NCI-H748 (cell line): ENCODE measurements at regions not wholly inside any gene's neighbourhood (a gene's known extent, or its start where the extent isn't known, plus 50 kb on each side); places are given as distances from the start of the nearest gene placed in this dataset.

ENCODE experiments used
- DNase-seq: peaks from one replicate; lab custom pipeline; 2025; ENCODE audit not compliant: unreplicated experiment; lab: John Stamatoyannopoulos, UW

DNA sequence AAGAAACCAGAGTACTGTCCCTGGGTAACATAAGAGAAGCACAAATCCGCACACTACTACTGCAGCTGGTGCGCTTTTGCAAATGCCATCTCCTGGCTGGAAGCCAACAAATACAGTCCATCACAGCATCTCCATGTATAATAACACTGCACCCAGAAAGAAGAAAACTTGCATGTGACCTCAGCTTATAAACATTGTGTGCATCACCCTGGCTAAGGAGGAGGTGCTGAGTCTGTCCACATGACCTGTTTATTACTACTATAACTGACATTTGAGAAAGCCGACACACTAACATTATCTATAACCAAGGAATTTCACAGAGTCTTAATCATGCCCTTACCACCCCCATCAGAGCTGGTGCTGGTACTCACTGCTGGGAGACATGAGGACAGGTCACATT, 516.8 kb downstream of the CFAP47 start:
- DNase-seq, result no peak

DNA sequence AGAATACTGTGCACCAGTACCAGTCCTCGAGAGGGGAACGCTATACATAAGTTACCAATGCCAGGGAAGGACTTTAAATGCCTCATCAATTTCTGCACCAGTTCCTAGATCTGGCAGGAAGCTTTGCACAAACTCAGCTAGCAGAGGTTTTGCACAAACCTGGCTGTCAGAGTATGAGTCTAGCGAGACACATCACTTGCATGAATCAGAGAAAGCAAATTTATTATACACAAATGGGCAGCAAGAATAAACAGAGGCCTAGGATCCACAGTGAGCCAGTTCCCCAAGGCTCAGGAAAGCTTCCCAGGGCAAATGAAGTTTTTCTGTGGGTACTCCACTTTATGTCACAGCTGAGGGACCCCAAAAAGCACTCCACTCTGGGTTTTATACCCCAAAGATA, 523.5 kb downstream of the CFAP47 start:
- no peak for DNase-seq

DNA sequence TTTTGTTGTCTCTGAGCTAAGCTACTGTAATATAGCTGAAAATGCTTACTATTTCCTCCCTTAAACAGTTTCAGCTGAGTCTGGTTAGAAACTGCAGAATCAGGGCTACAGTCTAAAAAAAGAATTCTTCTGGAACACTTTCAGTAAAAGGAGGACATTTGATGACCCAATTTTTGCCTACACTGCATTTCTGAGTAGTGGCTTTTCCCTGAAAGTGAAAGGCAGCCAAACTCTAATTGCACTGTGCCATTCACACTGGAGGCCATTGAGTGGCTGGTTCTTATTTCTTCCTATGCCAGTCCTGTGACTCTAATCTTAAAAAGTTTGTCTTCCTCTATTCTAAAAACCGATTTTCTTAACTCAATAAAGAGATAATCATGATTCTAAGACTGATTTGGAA, 526.0 kb downstream of the CFAP47 start:
- DNase-seq, result no peak

DNA sequence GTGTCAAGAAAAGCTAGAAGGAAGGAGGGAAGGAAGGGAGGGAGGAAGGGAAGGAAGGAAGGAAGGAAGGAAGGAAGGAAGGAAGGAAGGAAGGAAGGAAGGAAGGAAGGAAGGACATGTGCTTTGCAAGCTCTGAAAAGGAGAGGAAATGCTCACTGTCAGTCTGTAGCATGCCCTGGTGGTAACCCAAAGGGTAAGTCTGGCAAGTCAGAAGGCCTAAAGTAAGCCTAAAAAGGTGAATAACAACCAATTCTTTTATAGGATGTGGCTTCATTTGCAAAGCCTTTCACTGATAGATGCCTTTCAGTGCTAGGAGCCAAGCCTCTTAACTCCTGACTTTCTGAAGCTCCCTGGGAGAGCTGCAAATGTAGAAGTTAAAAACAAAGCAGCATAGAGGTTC, 542.6 kb downstream of the CFAP47 start:
- DNase-seq, result no peak

DNA sequence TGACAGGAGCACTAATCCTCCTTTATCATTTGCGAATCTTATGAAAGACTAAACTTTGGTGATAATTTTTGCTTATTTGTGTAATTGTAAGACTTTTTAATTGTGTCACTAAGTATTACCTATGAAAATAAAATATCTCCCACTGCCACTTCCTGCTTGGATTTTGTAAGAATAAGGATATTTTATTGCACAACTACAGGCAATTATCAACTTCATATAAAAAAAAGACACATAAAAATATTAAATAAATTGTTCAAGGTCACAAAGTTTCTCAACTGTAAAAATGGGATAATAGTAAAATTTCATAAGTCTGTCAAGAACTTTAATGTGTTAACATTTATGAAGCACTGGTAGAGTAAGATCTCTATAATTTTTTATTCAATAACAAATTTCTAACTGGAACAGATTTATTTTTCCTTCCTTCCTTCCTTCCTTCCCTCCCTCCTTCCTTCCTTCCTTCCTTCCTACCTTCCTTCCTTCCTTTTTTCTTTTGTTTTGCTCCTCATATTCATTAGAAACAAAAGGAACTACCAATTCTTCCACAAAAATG, 527.6 kb upstream of the FAM47C start:
- no peak for DNase-seq

DNA sequence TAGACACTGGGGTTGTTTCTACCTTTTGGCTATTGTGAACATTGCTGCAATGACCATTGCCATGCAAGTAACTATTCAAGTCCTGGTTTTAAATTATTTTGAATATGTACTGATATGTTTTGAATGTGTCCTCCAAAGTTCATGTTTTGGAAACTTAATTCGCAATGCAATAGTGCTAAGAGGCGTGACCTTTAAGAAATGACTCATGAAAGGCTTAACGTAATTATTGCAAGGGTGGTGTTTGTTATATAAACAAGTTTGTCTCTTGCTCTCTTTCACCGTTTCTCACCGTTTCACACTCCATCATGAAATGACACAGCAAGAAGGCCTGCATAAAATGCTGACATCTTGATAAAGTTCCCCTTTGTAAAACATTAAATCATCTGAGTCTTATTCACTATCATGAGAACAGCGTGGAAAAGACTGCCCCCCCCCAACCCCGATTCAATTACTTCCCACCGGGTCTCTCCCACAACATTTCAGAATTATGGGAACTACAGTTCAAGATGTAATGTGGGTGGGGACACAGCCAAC, 506.9 kb upstream of the FAM47C start:
- DNase-seq, result no peak

DNA sequence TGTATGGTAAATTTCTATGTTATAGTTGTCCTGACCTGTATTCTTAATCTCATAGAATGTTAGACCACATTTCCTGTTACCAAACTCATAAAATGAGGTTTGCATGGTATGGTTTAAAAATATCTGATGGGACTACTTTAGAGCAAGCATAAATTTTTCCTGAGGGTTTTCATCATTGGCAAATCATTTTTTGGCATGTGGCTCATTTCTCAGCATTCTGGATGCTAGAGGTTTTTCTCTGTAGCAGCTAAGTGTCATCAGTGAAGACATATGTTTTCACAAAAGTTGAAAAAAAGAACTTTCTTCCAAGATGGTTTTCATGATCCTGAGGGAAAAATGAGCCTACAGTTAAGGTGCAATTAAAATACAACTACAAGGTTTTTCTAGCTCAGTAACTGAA, 503.5 kb upstream of the FAM47C start:
- DNase-seq, result no peak

DNA sequence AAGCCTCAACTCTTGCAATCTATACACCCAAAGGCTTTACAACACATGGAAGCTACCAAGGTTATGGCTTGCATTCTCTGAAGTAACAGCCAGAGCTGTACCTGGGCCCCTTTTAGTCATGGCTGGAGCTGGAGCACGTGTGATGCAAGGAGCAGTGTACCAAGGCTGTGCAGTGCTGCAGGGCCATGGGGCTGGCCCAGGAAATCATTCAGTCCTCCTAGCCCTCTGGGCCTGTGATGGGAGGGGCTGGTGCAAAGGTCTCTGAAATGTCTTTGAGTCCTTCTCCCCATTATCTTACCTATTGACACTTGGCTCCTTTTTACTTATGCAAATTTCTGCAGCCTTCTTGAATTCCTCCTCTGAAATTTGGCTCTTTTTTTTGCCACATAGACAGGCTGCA, 500.1 kb upstream of the FAM47C start:
- DNase-seq, result no peak

DNA sequence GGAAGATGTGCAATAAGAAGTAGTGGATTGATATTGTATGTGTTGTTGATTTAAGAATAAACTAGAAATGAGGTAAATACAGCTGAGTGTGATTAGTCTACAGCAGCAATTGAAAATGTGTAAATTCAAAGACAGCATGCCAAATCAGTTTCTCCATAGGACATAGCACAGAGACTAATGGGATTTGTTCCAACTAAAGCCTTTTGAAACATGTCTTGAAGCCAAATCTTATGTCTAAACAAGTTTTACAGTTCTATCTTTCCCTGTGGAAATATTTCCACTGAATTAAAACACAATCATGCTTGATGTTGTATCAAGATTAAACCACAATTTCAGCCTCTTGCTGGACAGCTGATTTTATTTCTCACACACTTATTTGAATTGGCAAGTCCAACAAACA, 497.4 kb upstream of the FAM47C start:
- DNase-seq, result no peak

DNA sequence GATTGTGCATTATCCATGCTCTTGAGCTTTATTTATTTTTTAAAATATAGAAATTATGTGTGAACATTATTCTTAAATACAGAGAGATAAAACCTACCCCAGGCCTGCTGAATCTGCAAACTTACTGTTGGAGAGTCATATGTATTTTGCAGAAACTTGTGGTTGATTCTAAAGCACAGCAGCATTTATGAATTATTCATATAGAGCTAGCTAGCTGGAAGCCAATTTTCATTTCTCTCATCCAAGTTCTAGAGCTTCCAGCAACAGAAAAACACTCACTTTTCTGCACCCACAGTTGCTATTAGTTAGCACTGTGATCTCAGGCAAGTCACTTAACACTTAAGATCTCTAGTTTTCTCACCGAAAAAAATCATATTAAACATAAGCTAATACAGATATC, 479.5 kb upstream of the FAM47C start:
- no peak for DNase-seq

DNA sequence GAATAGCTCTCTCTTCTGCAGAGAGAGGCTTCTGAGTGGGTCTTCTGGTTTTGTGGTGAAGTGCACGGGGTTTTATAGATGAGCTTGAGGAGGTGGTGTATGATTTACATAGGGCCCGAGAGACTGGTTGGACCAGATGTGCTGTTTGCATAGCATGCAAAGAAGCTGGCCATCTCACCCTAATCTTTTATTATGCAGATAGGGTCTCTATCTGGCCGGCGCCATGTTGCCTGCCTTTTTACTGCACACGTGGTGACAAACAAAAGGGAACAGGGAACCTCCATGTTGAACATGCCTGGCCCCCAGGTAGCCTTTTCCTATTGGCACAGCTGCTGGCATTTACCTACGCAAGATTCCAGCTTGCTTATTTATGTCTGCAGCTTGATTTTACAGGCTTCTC, 473.3 kb upstream of the FAM47C start:
- peak; percentile 78 for DNase-seq

DNA sequence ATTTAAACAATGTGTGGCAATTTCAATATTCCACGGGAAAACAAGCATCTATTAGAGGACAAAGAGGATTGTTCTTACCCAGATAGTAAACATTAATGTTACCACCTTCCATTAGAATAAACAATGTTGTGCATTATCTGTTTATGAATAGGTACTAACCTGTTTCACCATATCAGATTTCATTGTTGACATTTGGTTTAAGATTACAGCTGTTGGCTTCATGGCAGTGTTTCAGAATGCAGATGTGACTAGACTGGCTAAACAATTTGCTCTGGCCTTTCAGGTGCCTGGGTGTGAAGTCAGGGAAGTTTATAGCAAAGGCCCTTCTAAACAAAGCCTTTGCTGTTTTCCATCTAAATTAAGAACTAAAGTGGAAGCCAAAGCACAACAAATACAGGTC, 464.7 kb upstream of the FAM47C start:
- DNase-seq, result peak; percentile 62

DNA sequence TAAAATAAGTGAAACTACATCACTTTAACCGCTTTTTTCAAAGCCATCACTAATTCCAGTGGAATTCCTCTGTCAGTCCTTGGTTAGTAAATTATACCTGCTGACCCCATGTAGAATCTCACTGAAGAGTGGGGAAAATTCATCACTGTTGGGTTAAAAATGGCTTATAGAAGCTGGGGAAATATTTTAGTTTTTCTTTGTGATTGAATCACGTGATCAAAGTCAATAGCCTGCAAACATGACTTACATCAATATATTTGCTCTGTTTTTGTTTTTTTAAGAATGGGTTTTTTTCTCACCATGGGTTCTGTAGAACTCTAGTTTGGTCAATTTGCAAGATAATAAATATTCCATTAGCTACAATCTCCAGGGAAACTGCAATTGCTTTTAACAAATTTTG, 445.2 kb upstream of the FAM47C start:
- no peak for DNase-seq

DNA sequence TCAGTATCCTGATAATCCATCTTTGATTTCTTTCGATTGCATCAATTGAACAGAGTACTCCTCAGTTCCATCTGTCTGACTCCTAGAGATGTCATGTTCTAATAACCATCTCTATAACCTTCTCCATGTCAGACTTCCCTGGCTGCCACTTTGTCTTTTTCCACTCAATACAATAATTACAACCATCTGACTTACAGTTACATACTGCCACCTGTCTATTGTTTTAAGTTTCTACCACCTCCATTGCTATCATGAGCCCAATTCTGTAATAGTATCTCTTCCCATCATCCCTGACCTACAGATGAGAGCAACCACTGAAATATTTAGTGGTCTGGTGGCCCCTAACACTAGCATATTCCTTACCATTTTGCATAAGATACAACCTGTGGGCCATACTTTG, 439.2 kb upstream of the FAM47C start:
- DNase-seq, result no peak

DNA sequence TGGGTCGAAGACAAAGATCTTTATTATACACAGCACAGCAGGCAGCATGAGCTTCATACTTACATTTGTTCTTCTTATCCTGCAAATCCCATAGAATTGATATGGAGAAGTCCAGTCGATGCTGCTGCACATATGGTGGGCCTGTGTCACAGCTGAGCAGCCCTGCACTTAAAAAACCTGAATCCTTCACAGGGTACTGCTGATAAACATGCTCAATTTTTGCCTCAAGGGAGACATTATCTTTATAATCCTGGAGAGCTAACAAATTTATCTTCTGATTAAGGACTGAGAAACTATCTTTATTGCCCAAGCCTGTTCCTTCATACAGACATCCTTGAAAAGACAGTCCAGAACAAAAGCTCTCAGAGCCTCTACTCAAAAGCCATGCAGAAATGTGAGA, 434.4 kb upstream of the FAM47C start:
- no peak for DNase-seq

DNA sequence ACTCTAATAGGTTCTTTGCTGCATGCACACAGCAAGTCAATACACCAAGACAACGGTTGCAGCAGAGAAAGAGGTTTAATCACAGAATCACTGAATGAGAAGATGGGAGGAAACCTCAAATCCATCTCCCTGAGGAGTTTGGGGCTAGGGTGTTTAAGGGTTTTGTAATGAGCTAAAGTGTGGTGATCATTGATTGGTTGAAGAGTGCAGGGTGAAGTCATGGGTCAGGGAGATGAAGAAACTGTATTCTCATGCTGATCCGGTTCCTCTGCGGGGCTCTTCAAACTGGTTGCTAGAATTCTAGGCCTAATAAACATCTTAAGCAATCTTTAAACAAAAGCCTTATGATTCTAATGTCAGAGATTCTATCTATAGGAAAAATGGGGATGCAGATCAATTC, 432.5 kb upstream of the FAM47C start:
- no peak for DNase-seq

DNA sequence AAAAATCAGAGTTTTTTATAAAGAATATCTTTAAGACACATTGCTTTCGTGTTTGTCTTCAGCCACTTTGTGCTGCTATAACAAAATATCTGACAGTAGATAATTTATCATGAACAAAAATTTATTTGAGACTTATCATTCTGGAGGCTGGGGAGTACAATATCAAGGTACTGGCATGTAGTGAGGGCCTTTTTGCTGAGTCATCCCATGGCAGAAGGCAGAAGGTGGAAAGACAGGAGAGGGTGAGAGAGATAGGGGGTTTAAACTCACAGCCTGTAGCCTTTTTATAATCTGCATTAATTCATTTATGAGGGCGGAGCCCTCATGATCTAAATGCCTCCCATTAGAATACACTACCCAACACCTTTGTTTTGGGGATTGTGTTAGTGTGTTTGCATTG, 431.2 kb upstream of the FAM47C start:
- no peak for DNase-seq

DNA sequence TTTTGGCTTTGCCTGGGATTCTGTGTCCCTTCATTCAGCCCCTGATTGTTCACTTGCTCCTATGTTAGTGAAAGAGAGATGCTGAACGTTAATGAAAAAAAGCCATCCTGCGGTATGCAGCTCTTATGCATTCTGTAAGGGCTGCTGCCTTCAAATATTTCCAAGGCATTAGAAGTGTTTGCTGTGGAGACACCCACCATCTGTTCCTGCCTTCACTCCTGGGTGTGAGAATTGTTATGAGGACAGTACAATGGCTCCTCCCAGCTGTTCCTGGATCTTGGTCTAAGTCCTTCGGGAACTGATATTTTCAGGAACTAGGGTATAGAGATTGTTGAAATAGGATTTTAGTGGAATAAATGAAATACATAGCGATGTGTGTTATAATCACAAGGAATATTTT, 427.1 kb upstream of the FAM47C start:
- no peak for DNase-seq

DNA sequence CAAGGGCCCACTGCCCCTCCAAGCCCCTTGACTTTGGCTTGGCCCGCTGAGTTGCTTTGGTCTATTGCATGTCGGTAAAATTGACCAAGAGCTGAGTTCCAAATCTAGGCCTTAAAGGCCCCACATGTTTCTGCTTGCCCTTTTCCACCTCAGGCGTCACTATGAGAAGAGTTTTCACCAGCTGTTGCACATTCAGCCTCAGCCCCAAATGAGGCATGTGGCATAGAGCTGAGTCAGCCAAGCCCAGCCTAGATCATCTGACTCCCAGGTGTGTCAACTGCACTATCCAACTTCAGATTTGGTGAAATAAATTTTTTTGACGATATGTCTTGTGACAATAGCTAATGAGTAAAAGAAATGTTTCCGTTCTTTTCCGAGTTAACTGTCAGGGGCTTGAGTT, 424.5 kb upstream of the FAM47C start:
- DNase-seq, result no peak

DNA sequence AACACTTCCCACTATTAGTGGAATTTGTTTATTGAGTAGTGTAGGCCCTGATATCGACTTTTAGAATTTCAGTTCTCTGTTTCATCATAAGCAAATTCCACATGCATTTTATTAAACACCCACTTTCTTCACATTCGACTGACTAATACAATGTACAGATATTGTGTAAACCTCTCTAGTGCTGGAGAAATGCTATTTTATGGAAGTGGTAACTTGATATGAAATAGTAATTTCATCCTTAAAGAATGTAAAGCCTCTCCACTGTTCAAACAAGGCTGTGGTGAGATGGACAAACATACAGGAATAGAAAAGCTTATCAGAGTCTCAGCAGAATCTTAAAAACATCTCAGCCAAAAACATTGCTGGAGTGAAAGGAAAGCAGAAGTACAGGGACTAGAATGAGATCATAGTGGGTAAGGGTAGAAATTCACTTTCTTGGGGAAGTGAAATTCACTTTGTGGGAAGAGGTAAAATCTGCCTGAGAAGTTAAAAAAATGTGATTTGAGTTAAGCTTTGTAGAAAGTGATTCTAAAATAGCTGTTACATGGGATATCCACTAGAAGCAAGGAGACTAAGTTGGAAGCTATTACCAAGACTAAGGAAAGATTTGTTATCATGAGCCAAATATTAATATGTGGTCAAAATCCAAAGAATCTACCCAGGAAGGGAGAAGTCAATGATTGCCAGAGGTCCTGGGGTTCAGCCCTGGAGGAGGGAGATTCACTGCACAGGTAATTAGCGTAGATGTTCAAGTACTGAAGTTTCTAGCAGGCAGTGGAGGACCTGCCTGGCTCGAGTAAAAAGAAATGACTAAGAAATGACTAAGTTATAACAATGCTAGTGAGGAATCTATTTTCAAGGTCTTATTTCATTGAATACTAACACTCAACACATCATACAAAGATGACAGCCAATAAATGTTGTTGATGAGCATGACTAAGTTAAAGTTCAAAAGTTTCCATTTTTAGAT, 398.3 kb upstream of the FAM47C start:
- no peak for DNase-seq

DNA sequence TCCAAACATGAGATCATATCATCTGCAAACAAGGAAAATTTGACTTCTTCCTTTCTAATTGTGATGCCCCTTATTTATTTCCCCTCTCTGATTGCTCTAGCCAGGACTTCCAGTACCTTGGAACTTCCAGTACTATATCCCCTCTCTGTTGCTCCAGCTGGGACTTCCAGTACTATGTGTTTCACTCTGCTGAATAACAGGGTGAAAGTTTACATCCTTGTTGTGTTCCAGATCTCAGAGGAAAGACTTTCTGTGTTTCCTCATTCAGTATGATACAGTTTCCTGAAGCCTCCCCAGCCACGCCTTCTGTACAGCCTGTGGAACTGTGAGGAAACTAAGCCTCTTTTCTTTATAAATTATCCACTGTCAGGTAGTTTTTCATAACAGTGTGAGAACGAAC, 381.3 kb upstream of the FAM47C start:
- DNase-seq, result no peak

DNA sequence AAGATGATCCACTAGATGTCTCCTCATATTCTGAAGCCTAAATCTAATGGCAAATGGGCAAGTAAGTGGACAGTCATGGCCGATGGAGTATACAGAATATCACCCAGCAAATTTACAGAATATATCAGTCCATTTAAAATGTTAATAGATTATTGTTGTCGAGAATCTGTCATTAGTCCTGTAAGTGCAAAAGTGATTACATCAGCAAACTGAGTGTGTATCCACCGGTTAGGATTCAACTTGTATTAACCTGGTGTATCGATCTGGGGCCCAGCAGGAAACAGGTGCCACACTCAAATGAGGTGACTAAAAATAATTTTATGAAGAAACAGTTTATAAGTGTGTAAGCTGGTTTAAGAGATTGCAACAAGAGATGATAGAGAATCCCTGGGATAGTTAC, 367.9 kb upstream of the FAM47C start:
- no peak for DNase-seq

DNA sequence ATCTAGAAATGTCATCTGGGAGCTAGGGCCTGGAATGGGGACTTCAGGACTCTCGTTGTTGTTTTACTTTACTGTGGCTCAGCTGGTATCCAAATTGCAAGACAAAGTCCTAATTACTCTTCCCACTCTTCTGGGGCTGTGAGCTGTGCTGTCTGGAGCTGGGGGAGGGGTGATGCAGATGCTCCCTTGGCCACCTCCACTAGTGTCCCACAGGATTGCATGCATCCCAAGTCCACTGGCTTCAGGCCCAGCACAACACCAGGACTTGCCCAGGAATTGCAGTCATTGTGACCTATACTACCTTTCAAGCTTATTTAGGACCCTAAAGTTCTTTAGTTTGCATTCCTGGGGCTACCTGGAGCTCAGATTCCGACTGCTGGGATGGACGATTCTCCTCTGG, 366.1 kb upstream of the FAM47C start:
- DNase-seq, result no peak
